GM18517 (cell line): ENCODE measurements at regions not wholly inside any gene's neighbourhood (a gene's known extent, or its start where the extent isn't known, plus 50 kb on each side); places are given as distances from the start of the nearest gene placed in this dataset.

ENCODE experiments used
- ATAC-seq: cut with Tn5 transposase; IDR thresholded peaks from one replicate; pipeline ENCODE4 v1.9.1; 2021; ENCODE audit warnings: mild to moderate bottlenecking, moderate library complexity; ENCODE audit not compliant: unreplicated experiment

DNA sequence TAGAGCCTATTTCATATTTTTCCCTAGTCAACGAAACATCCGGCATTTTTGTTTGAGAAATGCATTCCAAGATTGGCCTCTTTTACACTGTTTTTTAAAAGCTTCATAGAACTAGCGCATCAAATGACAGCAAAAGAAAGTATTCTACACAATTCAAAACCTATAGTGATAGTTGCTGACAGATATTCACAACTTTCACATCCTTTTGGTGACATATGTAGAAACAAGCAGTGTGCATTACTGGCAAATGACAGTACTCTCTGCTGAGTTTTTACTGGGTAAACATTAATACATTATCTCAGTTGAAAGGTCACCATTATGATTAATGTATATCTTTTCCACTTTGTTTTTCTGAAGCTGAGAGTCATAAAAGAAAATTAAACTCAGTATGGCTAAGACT lies 135.4 kb upstream of the RGS18 start:
- ATAC-seq = no peak

DNA sequence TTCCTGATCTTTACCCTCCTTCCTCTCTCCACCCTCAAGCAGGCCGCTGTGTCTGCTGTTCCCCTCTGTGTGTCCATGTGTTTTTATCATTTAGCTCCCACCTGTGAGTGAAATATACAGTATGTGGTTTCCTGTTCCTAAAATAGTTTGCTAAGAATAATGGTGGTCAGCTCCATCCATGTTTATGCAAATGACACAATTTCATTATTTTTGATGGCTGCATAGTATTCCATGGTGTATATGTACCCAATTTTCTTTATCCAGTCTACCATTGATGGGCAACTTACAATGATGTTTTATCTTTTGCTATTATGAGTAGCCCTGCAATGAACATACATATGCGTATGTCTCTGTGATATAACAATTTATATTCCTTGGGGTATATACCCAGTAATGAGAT lies 133.4 kb upstream of the RGS18 start:
- ATAC-seq = no peak

GRCh38 chr1:192038567-192038966 lies 119.7 kb upstream of the RGS18 start:
- ATAC-seq = no peak

- no peak for ATAC-seq
Observed at GRCh38 chr1:192045131-192045530, 113.1 kb upstream of the RGS18 start.

GRCh38 chr1:192053531-192053971 lies 104.7 kb upstream of the RGS18 start:
- ATAC-seq = no peak

GRCh38 chr1:192057766-192058165 lies 100.5 kb upstream of the RGS18 start:
- ATAC-seq = no peak

DNA sequence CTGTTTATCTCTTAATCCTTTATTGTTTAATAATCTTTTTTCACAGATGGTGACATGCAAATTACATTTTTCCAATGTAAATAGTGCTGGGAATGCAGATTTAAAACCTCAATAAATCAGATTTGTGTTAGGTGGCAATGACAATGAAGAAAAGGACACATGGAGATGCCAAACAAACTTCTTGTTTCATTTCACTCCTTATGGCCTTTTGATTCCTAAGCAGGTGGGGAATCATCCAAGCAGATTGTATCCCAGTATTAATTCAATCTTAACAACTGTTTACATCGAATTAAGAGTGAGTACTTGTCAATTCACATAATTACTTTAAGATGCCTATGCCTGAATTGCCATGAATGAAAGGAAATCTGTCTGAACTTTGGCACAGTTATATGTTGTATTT lies 98.9 kb upstream of the RGS18 start:
- no peak for ATAC-seq

DNA sequence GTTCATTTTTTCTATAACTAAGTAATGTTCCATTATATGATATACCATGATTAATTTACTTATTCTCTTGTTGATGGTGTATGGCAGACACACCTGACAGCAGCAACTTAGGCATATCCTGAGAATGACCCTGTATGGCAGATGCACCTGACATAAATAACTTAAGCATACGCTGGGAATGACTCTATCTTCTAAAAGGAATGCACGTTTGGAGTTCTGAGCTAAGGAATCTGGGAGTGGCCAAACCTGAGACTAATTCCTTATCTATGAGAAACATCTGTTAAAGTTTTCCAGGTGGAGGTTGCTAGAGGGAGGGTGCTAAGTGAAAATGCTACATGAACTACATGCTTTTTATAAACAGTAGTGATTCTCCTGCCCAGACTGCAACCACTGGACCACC lies 96.7 kb upstream of the RGS18 start:
- no peak for ATAC-seq

GRCh38 chr1:192065087-192065486 lies 93.2 kb upstream of the RGS18 start:
- no peak for ATAC-seq

DNA sequence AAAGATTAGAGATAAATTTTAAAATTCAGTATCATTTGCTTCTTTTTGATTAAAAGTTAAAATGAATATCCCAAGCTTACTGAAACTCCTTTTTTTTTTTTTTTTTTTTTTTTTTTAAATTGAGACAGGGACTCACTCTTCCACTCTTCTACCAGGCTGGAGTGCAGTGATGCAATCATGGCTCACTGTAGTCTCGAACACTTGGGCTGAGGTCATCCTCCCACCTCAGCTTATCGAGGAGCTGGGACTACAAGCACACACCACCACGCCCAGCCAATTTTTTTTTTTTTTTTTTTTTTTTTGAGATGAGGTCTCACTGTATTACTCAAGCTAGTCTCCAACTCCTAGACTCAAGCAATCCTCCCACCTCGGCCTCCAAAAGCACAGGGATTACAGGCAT lies 92.1 kb upstream of the RGS18 start:
- ATAC-seq = no peak

- no peak for ATAC-seq
Observed at GRCh38 chr1:192067360-192067759, 90.9 kb upstream of the RGS18 start.

GRCh38 chr1:192070213-192070612 lies 88.0 kb upstream of the RGS18 start:
- ATAC-seq = no peak

DNA sequence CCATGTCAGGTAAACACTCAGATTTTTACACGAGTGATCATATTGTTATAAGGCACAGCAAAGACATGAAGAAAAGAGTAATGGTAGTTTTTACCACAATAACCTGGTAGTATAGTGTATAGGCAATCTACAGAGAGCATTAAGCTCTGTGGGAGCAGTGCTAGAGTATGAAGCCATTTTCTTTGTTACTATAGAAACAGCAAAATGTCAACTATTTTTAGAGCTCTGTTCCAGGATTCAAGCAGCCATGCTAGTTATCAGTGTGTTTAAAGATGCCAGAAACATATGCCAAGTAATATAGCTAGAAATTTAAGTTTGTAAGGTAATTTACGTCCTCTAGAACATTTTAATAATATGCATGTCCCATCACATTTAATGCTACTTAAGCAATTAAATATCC lies 77.6 kb upstream of the RGS18 start:
- ATAC-seq = no peak

DNA sequence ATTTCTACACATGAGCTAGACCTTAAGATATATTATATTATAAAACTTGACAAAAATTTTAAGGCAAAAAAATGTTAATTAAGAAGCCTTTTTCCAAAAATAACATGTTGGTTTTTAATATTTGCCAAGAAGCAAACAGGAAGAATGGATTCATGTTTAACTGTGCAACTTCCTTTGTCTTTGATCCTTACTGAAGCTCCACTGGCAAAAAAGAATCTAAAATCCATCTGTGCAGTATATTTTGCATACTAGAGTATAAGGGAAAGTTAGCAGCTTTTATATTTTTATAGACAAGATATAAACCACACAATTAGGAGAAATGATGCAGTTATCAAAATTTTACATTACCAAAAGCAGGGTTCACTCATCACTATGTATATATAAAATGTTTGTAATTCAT lies 76.9 kb upstream of the RGS18 start:
- no peak for ATAC-seq

- no peak for ATAC-seq
Observed at GRCh38 chr1:192086644-192087043, 71.6 kb upstream of the RGS18 start.

GRCh38 chr1:192087334-192087733 lies 70.9 kb upstream of the RGS18 start:
- no peak for ATAC-seq

DNA sequence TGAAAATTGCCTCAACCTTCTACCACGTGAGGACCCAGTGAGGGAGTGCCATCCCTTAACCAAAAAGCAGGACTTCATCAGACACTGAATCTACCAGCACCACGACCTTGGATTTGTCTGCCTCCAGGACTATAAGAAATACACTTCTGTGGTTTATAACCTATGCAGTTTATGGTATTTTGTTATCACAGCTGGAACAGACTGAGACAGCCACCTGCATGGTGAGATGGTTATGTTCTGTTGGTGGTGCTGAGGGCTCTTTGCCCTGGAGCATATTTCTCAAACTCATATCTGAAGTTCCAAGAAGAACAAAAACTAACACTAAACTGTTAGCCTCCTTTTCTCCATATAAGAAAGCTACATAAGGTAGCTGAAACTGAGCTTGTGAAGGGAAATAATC lies 69.8 kb upstream of the RGS18 start:
- no peak for ATAC-seq

- no peak for ATAC-seq
Observed at GRCh38 chr1:192098001-192098400, 60.3 kb upstream of the RGS18 start.

DNA sequence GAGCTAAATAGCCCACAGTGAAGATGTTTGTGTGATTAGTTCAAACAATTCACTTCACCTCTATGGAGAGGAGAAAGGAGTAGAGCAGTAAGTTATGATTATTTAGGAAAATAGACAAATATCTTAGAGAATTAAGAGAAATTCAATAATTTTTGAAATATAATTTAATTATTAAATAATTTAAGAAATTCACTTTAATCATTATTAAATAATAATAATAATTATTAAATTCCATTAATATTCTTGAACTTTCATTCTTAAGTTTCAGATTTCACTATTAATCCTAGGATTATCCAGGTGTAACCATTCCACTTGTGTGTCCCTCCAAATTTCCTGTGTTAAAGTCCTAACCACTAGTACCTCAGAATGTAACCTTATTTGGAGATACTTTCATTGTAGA lies 58.9 kb upstream of the RGS18 start:
- no peak for ATAC-seq

GRCh38 chr1:192100686-192101468 lies 57.4 kb upstream of the RGS18 start:
- no peak for ATAC-seq

GRCh38 chr1:192104128-192104527 lies 54.1 kb upstream of the RGS18 start:
- no peak for ATAC-seq

DNA sequence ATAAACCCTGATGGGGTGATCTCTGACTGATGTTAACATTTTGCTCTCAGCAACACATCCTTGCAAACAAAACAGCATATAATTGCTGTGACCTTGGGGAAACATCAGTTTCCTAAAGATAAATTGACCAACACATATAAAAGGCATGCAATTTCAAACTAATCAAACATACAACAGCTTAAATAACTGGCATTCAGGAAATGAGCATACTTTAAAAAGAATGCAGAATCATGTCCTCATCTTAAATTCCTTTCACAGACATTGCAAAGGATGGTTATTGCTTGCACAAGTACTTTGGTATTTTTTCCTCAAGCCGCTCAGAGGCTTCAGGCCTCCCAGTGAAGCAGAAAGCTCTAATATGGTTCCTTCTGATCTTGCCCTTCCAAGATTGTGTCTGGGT lies 53.4 kb upstream of the RGS18 start:
- no peak for ATAC-seq

DNA sequence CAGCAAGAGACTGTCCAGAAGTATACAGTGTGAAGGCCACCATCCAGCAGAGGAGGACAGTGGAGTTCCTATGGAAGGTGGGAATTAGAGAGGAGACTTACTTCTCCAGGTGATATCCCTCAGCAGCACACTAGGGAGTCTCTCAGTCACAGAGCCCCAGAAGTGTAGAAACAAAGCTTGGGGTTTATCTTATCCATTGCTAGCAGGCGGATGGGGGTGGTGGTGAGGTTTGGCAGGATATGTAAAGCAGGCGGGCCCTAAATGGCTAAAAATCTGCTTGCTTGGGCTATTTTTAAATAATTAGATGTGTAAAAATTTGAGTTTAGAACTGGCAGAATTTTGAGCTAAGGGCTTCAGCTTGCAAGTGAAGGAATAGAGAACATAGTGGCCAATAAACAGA lies 50.1 kb upstream of the RGS18 start:
- no peak for ATAC-seq
